T-helper 2 cell treated with Interferon-gamma antibody and Interleukin-4, amounts not matched to agents 5 μg/mL and 100 μg/mL, for 36 hours (primary cell): ENCODE measurements at regions not wholly inside any gene's neighbourhood (a gene's known extent, or its start where the extent isn't known, plus 50 kb on each side); places are given as distances from the start of the nearest gene placed in this dataset.
"Not testable (repeated sequence)": the region's sequence is repeated elsewhere in the genome, so short reads cannot be mapped to it uniquely, and the experiment has no call there.

Experiments used
- DNase-seq: peaks from one replicate; pipeline ENCODE4 v3.0.0; 2021; ENCODE audit warnings: low spot score
- H3K27ac Mint-ChIP-seq: one replicate; pipeline ENCODE4 v1.8.0; 2021; ENCODE audit warnings: mild to moderate bottlenecking, mixed read lengths
- H3K27me3 Mint-ChIP-seq: one replicate; pipeline ENCODE4 v1.8.0; 2021; ENCODE audit warnings: low read depth, mixed read lengths
- H3K36me3 Mint-ChIP-seq: one replicate; pipeline ENCODE4 v1.8.0; 2021; ENCODE audit warnings: low read depth, mixed read lengths
- H3K4me1 Mint-ChIP-seq: one replicate; pipeline ENCODE4 v1.8.0; 2021; ENCODE audit warnings: low read depth, mixed read lengths
- H3K4me3 Mint-ChIP-seq: one replicate; pipeline ENCODE4 v1.8.0; 2022; ENCODE audit warnings: mild to moderate bottlenecking, moderate library complexity, mixed read lengths
- H3K9me3 Mint-ChIP-seq: one replicate; pipeline ENCODE4 v1.8.0; 2021; ENCODE audit warnings: mixed read lengths

GRCh38 chr6:15909290-15910070 is 219.4 kb upstream of the MYLIP start:
- no peak overlapping the region for H3K4me3 Mint-ChIP-seq
- H3K27ac Mint-ChIP-seq: no peak overlapping the region
- DNase-seq: no peak
- H3K36me3 Mint-ChIP-seq: peaks cover under 1% of the 10 kb centered on the region
- H3K27me3 Mint-ChIP-seq: no peaks in the 10 kb centered on the region
- H3K9me3 Mint-ChIP-seq: no peaks in the 10 kb centered on the region
- H3K4me1 Mint-ChIP-seq: peaks cover 70% of the 10 kb centered on the region

DNA sequence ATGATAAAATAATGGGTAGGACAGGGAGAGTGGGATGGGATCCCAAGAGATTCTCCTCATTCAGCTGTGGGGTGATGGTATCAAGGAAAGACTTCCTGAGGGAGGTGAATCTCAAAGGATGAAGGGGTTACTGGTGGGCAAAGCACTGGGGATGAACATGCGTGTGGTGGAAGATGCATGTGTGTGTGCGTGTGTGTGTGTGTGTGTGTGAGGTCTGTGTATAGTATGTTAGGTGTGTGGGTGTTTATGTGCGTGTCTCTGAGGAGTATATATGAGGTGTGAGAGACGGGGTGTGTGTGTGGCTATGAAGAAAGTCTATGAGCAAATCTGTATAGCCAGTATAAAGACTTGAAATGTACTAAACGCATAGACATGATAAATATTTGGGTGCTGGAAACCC is 220.0 kb upstream of the MYLIP start:
- Mint-ChIP-seq H3K27ac (peak overlapping the region; percentile 2), H3K27me3 (no peaks in the 10 kb centered on the region), H3K36me3 (no peaks in the 10 kb centered on the region), H3K4me1 (peaks cover 70% of the 10 kb centered on the region), H3K9me3 (no peaks in the 10 kb centered on the region), H3K4me3 (no peak overlapping the region)
- DNase-seq: no peak

DNA sequence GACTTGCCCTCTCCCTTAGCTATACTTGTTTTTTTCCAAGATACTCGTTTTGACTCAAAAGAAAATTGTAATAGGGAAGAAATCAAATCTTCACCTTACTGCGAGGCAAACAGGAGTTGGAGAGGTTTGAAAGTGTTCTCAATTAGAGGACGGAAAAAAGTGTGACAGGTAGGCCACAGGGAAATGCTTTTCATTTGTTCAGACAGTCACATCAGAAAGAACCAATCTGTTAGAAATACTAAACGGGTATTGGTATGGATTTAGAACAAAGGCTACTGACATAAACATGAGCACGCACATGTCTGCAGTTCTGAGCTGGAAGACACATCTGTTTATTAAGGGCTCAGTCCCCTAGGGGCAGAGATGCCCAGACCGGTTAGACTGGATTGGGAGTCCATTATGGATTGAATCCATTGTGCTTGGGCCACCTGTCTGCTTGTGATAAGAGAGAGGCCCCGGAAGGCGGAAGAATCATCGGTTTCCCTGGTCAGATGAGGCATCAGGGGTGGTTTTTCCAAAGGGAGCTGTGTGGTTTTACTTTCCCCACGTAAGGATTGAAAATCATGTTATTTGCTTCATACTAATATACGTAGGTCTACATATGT is 220.9 kb upstream of the MYLIP start:
- H3K4me3 Mint-ChIP-seq: no peak overlapping the region
- peaks cover 67% of the 10 kb centered on the region for H3K4me1 Mint-ChIP-seq
- H3K9me3 Mint-ChIP-seq: peaks cover 5% of the 10 kb centered on the region
- no peaks in the 10 kb centered on the region for H3K27me3 Mint-ChIP-seq
- peak overlapping the region; percentile 76 for H3K27ac Mint-ChIP-seq
- H3K36me3 Mint-ChIP-seq: peaks cover 3% of the 10 kb centered on the region
- no peak for DNase-seq

DNA sequence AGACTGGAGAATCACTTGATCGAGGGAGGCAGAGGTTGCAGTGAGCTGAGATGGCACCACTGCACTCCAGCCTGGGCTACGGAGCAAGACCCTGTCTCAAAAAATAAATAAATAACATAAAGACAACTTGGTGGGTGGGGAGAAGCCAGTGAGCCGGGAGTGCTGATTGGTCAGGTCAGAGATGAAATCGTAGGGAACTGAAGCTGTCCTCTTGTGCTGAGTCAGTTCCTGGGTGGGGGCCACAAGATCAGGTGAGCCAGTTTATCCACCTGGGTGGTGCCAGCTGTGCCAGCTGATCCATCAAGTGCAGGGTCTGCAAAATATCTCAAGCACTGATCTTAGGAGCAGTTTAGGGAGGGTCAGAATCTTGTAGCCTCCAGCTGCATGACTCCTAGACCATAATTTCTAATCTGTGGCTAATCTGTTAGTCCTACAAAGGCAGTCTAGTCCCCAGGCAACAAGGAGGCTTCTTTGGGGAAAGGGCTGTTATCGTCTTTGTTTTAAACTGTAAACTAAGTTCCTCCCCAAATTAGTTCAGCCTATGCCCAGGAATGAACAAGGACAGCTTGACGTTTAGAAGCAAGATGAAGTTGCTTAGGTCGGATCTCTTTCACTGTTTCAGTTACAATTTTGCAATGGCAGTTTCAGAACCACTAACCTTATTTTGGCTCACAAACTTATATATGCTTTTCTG is 221.5 kb upstream of the MYLIP start:
- DNase-seq, H3K27me3 Mint-ChIP-seq, H3K9me3 Mint-ChIP-seq, H3K36me3 Mint-ChIP-seq, H3K4me3 Mint-ChIP-seq: not testable (repeated sequence)
- peak overlapping the region; percentile 76 for H3K27ac Mint-ChIP-seq
- peaks cover 67% of the 10 kb centered on the region for H3K4me1 Mint-ChIP-seq

GRCh38 chr6:15906420-15907016 is 222.4 kb upstream of the MYLIP start:
- Mint-ChIP-seq H3K9me3 (peaks cover 5% of the 10 kb centered on the region), H3K4me3 (peak overlapping the region; percentile 45), H3K4me1 (peaks cover 65% of the 10 kb centered on the region), H3K27me3 (no peaks in the 10 kb centered on the region), H3K36me3 (peaks cover 3% of the 10 kb centered on the region), H3K27ac (peak overlapping the region; percentile 81)
- no peak for DNase-seq

DNA sequence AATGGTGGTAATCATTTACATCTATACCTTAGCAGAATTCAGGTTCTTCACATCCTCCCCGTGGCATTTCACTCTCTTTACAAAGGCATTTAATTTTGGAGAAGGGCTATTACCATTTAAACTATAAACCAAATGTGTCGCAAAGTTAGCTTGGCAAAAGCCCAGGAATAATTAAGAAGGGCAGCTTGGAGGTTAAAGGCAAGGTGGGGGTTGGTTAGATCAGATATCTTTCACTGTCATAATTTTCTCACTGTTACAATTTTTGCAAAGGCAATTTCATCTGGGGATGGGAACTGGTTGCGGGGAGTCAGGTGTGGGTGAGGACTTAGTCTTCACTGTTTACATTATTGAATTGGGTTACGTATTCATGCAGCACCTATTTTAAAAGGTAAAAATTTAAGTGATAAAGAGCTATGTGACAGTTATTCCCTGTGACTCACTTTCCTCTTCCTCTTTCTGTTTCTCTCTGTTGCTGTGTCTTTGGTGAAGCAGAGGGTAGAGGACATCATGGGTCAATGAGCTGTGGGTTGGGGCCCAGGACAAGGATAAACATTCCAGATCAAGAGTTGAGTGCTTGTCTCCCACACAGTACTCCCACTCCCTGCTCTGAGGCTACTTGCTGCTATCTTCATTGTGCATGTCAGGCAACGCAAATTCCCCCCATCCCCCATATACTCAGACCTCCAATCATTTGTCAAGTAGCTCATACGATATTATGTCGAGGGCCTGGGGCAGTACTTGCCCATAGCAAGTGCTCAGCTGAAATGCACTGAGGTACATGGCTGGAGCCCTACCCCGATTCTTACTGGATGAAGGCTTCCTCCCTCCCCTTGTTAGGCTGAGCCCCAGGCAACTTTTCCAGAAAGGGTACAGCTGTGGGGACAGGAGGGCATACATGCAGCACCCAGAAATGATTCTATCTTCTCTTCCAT is 223.1 kb upstream of the MYLIP start:
- Mint-ChIP-seq H3K27me3 (no peaks in the 10 kb centered on the region), H3K9me3 (peaks cover 5% of the 10 kb centered on the region), H3K27ac (peak overlapping the region; percentile 81), H3K36me3 (peaks cover 3% of the 10 kb centered on the region), H3K4me1 (peaks cover 69% of the 10 kb centered on the region), H3K4me3 (peak overlapping the region; percentile 33)
- peak; percentile 66 for DNase-seq

DNA sequence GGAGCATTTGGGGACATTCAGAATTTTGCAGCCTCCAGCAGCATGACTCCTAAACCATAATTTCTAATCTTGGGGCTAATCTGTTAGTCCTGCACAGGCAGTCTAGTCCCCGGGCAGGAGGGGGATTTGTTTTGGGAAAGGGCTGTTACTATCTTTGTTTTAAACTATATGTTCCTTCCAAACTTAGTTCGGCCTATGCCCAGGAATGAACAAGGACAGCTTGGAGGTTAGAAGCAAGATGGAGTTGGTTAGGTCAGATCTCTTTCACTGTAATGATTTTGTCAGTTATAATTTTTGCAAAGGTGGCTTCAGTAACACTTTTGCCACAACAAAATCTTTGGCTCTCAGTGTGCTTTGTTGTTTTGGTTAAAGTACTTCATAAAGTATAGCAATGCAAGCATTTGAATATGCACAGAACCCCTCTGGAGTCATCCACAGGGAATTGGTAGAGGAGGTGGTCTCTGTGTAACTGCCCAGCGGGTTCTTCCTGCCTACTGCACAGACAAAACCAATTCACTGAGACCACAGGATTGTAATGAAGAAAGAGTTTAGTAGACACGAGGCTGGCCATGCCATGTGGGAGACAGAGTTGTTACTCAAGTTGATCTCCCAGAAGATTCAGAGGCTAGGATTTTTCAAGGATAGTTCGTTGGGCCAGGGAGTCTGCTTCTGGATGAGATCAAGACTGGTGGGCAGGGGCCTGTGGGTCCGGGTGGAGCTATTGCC is 224.1 kb upstream of the MYLIP start:
- H3K4me1 Mint-ChIP-seq: peaks cover 70% of the 10 kb centered on the region
- H3K4me3 Mint-ChIP-seq: no peak overlapping the region
- peaks cover 3% of the 10 kb centered on the region for H3K36me3 Mint-ChIP-seq
- no peaks in the 10 kb centered on the region for H3K27me3 Mint-ChIP-seq
- H3K9me3 Mint-ChIP-seq: peaks cover 5% of the 10 kb centered on the region
- peak overlapping the region; percentile 81 for H3K27ac Mint-ChIP-seq
- no peak for DNase-seq

GRCh38 chr6:15901141-15902115 is 227.5 kb upstream of the MYLIP start:
- Mint-ChIP-seq H3K4me1 (peaks cover 53% of the 10 kb centered on the region), H3K9me3 (peaks cover 5% of the 10 kb centered on the region), H3K27me3 (no peaks in the 10 kb centered on the region), H3K36me3 (peaks cover 3% of the 10 kb centered on the region), H3K27ac (peak overlapping the region; percentile 94), H3K4me3 (peak overlapping the region; percentile 42)
- peak; percentile 73 for DNase-seq

DNA sequence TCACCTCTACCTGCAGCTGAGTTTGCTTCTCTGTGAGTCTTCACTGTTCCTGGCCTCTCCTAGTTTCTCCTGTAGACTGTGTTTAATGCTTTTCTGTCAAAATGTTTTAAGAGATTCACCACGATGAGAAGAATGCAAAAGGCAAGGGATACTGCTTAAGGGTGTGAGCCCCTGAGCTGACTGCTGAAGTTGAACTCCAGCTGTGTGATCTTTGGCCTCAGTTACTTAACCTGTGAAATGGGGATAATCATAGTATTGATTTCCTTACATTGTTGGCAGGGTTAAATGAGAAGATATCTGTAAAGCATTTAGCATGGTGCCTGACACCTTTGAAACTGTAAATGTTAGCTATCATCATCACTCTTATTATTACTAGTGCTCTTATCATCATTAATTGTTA is 230.2 kb upstream of the MYLIP start:
- peaks cover 41% of the 10 kb centered on the region for H3K4me1 Mint-ChIP-seq
- H3K4me3 Mint-ChIP-seq: no peak overlapping the region
- no peak overlapping the region for H3K27ac Mint-ChIP-seq

GRCh38 chr6:15897063-15897876 is 231.6 kb upstream of the MYLIP start:
- Mint-ChIP-seq H3K27ac (no peak overlapping the region), H3K9me3 (peaks cover 7% of the 10 kb centered on the region), H3K36me3 (no peaks in the 10 kb centered on the region), H3K4me1 (peaks cover 35% of the 10 kb centered on the region), H3K27me3 (no peaks in the 10 kb centered on the region), H3K4me3 (no peak overlapping the region)
- DNase-seq: no peak

More for the DNA sequence above, 230.2 kb upstream of the MYLIP start:
- Mint-ChIP-seq H3K9me3 (peaks cover 9% of the 10 kb centered on the region), H3K36me3 (peaks cover 3% of the 10 kb centered on the region), H3K27me3 (no peaks in the 10 kb centered on the region)
- no peak for DNase-seq

DNA sequence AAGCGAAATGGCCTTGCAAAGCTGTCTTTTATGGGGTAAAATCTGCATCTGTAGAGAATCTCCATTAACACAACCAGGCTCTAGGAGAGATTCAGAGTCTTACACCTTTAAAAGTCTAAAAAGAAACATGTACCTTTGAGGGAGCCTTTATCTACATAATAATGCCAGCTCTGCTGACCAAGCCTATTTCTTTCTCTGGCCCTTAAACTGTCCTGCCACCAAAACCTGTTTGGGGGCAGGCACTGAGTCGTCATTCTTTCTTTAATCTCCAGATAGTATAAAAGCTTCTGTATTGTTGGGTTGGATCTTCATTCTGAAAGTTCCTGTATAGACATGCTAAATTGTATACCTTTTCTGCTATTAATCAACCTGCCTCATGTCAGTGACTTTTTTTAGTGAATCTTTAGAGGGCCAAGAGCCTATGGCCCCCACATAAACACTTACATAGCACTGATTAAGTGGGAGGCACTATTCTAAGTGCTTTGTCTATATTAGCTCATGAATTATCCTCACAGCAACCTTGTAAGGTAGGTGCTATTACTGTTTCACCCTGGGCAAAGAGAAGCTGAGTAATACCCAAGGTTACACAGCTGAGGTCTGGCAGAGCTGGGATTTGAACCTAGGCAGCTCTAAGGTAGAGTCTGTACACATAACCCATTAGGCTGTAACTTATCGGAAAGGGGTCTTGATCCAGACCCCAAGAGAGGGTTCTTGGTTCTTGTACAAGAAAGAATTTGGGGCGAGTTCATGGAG is 232.3 kb upstream of the DTNBP1 start:
- H3K27ac Mint-ChIP-seq: no peak overlapping the region
- H3K36me3 Mint-ChIP-seq: no peaks in the 10 kb centered on the region
- H3K4me1 Mint-ChIP-seq: peaks cover 19% of the 10 kb centered on the region
- H3K9me3 Mint-ChIP-seq: peaks cover 7% of the 10 kb centered on the region
- no peaks in the 10 kb centered on the region for H3K27me3 Mint-ChIP-seq
- H3K4me3 Mint-ChIP-seq: no peak overlapping the region
- no peak for DNase-seq
